Parathyroid adenoma (tissue), 2 donors: ENCODE measurements at regions not wholly inside any gene's neighbourhood (a gene's known extent, or its start where the extent isn't known, plus 50 kb on each side); places are given as distances from the start of the nearest gene placed in this dataset.

ENCODE experiments used
- H2AFZ ChIP-seq: fragments of 300-600 bp; sonication (generic); one replicate; pipeline ENCODE4 v1.7.0; 2017; ENCODE audit warnings: antibody characterized with exemption, mild to moderate bottlenecking
- H3K27ac ChIP-seq: fragments of 300-600 bp; sonication (generic); one replicate; pipeline ENCODE4 v1.7.0; 2017
- H3K27me3 ChIP-seq: fragments of 300-600 bp; sonication (generic); one replicate; pipeline ENCODE4 v1.7.0; 2017; ENCODE audit warnings: low read length; ENCODE audit not compliant: control insufficient read depth, insufficient read depth
- H3K36me3 ChIP-seq: fragments of 300-600 bp; sonication (generic); one replicate; pipeline ENCODE4 v1.7.0; 2017; ENCODE audit warnings: low read length; ENCODE audit not compliant: control insufficient read depth, insufficient read depth
- H3K4me1 ChIP-seq: fragments of 300-600 bp; sonication (generic); one replicate; pipeline ENCODE4 v1.7.0; 2017; ENCODE audit warnings: control low read depth
- H3K4me2 ChIP-seq: fragments of 300-600 bp; sonication (generic); one replicate; pipeline ENCODE4 v1.7.0; 2017; ENCODE audit warnings: low read length
- H3K4me3 ChIP-seq: fragments of 300-600 bp; sonication (generic); one replicate; pipeline ENCODE4 v1.7.0; 2017; ENCODE audit warnings: low read depth, low read length
- H3K79me2 ChIP-seq: fragments of 300-600 bp; sonication (generic); one replicate; pipeline ENCODE4 v1.7.0; 2017; ENCODE audit warnings: control low read depth
- H3K9ac ChIP-seq: fragments of 300-600 bp; sonication (generic); one replicate; pipeline ENCODE4 v1.7.0; 2017; ENCODE audit warnings: mild to moderate bottlenecking
- H3K9me3 ChIP-seq: fragments of 300-600 bp; sonication (generic); one replicate; pipeline ENCODE4 v1.7.0; 2017; ENCODE audit warnings: low read length; ENCODE audit not compliant: control insufficient read depth
- TF ChIP-seq, protein P1 (sequence below): fragments of 300-600 bp; sonication (generic); IDR thresholded peaks from one replicate; pipeline ENCODE4 v1.7.0; 2017; ENCODE audit warnings: antibody characterized with exemption, mild to moderate bottlenecking
- donor health status: primary hyperparathyroidism.

DNA sequence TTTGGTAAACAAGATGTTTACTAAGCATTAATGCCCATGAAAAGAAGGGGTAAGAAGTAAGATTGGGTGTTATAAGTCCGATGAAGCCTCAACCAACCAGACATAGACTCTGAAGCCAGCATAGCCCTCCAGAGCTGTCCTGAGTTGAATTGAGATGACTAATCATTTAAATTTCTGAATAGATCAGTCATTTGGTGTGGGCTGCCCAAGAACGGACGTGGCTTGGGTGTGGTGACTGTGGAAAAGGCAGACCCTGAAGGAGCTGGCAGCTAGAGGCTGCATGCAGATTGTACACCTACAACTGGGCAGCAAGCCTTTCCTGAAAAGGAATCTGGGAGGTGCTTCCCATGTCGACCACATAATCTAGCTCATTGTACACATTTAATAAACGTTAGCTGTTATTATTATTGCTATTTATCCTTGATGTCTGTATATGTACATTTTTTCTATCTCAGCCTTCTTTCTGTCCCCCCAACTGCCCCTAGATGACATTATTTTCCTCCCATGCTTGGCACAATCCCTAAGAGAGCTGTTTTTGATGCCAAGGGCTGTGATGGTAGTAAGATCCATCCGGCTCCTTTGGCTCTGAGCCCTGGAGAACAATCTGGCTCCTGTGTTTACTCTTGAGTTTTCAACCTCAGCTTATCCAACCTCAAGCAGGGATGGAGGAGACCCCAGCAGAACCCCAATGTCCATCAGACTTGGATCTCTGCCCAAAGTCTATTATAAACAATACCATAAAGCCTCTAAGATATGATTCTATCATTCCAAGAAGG lies 57.6 kb upstream of the JAG1 start:
- Histone ChIP-seq H3K27me3 (no peaks in the 10 kb centered on the region), H3K4me2 (no peak overlapping the region)

DNA sequence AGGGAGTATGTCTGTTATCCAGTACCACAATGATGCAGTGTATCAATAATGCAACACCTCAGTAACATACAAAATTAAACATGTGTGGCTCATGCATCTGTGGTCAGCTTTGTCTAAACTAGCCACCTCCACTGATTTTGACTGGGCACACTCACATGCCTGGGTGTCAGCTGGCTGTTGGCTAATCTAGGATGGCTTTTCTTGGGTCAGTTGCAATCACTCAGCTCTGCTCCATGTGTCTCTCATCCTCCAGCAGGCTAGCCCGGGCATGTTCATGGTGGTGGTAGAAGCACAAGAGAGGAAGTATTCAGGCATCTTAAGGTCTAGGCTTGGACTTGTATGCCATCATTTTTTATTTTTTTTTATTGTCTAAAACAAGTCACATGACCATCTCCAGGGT lies 59.3 kb upstream of the JAG1 start:
- Histone ChIP-seq H2AFZ (no peak overlapping the region), H3K27ac (no peak overlapping the region), H3K4me3 (no peak overlapping the region), H3K9me3 (no peaks in the 10 kb centered on the region), H3K4me1 (no peaks in the 10 kb centered on the region), H3K79me2 (no peaks in the 10 kb centered on the region), H3K36me3 (no peaks in the 10 kb centered on the region), H3K4me2 (no peak overlapping the region), H3K27me3 (no peaks in the 10 kb centered on the region), H3K9ac (no peak overlapping the region)
- TF ChIP-seq, protein P1, sequence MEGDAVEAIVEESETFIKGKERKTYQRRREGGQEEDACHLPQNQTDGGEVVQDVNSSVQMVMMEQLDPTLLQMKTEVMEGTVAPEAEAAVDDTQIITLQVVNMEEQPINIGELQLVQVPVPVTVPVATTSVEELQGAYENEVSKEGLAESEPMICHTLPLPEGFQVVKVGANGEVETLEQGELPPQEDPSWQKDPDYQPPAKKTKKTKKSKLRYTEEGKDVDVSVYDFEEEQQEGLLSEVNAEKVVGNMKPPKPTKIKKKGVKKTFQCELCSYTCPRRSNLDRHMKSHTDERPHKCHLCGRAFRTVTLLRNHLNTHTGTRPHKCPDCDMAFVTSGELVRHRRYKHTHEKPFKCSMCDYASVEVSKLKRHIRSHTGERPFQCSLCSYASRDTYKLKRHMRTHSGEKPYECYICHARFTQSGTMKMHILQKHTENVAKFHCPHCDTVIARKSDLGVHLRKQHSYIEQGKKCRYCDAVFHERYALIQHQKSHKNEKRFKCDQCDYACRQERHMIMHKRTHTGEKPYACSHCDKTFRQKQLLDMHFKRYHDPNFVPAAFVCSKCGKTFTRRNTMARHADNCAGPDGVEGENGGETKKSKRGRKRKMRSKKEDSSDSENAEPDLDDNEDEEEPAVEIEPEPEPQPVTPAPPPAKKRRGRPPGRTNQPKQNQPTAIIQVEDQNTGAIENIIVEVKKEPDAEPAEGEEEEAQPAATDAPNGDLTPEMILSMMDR: no peak

More for the DNA sequence above, 57.6 kb upstream of the JAG1 start:
- Histone ChIP-seq H3K27ac (no peak overlapping the region), H3K36me3 (no peaks in the 10 kb centered on the region), H3K9me3 (no peaks in the 10 kb centered on the region), H3K79me2 (no peaks in the 10 kb centered on the region), H3K9ac (no peak overlapping the region), H2AFZ (no peak overlapping the region), H3K4me1 (no peaks in the 10 kb centered on the region), H3K4me3 (no peak overlapping the region)
- TF ChIP-seq, protein P1: no peak

DNA sequence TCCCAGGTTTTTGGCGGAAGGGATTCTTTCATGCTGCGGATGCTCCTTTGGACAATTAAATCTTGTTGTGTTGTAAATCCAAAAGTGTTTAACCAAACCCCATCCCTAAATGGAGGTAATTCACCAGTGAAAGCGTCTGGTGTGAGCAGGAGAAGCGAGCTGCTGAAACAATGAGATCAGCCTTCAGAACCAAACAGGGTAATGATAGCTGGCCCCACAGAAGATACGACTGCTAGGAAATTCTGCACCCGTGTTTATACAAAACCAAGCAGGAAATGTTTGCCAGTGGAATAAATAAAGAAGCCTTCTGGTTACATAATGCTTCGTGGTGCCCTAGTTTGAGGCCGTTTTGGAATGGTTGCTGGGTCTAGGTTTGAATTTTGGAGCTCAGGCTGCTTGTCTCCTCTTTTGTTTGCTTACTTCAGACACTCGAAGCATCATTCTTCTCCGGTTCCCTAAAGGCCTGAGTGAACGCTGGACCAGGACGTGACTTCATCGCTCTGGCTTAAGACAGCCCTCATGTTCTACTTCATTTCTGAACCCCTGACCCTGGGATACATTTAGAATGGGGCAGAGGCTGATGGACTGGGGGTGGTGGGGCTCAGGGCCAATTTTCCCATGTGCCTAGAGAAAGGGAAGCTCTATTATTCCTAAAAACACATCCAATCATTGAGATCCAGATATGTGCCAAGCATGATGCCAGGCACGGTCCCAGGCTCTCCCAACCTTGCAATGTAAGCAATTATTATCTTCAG lies 61.6 kb upstream of the JAG1 start:
- no peaks in the 10 kb centered on the region for H3K79me2 ChIP-seq
- no peaks in the 10 kb centered on the region for H3K36me3 ChIP-seq
- H3K4me2 ChIP-seq: no peak overlapping the region
- TF ChIP-seq, protein P1: no peak
- no peak overlapping the region for H2AFZ ChIP-seq
- H3K9ac ChIP-seq: no peak overlapping the region
- H3K27me3 ChIP-seq: no peaks in the 10 kb centered on the region
- H3K4me1 ChIP-seq: no peaks in the 10 kb centered on the region
- H3K4me3 ChIP-seq: no peak overlapping the region
- H3K9me3 ChIP-seq: no peaks in the 10 kb centered on the region
- no peak overlapping the region for H3K27ac ChIP-seq

DNA sequence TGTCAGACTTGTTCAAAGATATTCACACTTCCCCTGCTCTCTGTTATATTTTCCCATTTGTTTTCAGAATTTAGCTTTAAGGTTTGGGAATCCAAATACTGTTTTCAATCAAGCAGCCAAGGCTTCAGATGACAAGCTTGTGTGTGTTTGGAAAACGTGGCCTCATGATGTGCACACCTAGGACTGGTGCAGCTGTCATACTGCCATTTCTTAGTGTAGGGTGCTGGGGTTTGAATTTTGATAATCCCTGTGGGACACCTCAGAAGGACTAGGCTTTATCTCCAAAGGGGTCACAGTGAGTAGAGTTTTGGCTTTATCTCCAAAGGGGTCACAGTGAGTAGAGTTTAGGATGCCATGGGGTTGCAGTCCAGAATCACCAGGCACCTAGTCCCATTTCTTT lies 65.3 kb upstream of the JAG1 start:
- no peak overlapping the region for H3K9ac ChIP-seq
- TF ChIP-seq, protein P1: no peak
- no peaks in the 10 kb centered on the region for H3K4me1 ChIP-seq
- no peak overlapping the region for H3K4me3 ChIP-seq
- no peak overlapping the region for H3K27ac ChIP-seq
- no peak overlapping the region for H3K4me2 ChIP-seq
- H3K36me3 ChIP-seq: no peaks in the 10 kb centered on the region
- no peaks in the 10 kb centered on the region for H3K79me2 ChIP-seq
- no peak overlapping the region for H2AFZ ChIP-seq
- H3K27me3 ChIP-seq: no peaks in the 10 kb centered on the region
- H3K9me3 ChIP-seq: no peaks in the 10 kb centered on the region
